GM18507 (cell line): ENCODE measurements at regions not wholly inside any gene's neighbourhood (a gene's known extent, or its start where the extent isn't known, plus 50 kb on each side); places are given as distances from the start of the nearest gene placed in this dataset.

Source experiments
- DNase-seq: peaks from one replicate; pipeline ENCODE4 v3.0.0; 2011; ENCODE audit warnings: low read depth; ENCODE audit not compliant: insufficient read length; ENCODE audit errors: extremely low spot score
- FAIRE-seq: peaks from 2 replicates; lab custom pipeline; 2011; peaks lifted over from hg19 to GRCh38; lab: Jason Lieb, UNC

- DNase-seq (no peak), FAIRE-seq (no peak)
Observed at GRCh38 chr12:124369055-124369826, 74.3 kb downstream of the RFLNA start.

GRCh38 chr12:124368421-124369032 is 73.6 kb downstream of the RFLNA start:
- DNase-seq: no peak
- FAIRE-seq: no peak

- DNase-seq (no peak), FAIRE-seq (no peak)
Observed at GRCh38 chr12:124365726-124366430, 71.0 kb downstream of the RFLNA start.
